ENCODE measurements at regions not wholly inside any gene's neighbourhood (a gene's known extent, or its start where the extent isn't known, plus 50 kb on each side); places are given as distances from the start of the nearest gene placed in this dataset.
"Not testable (repeated sequence)": the region's sequence is repeated elsewhere in the genome, so short reads cannot be mapped to it uniquely, and the experiment has no call there.

DNA sequence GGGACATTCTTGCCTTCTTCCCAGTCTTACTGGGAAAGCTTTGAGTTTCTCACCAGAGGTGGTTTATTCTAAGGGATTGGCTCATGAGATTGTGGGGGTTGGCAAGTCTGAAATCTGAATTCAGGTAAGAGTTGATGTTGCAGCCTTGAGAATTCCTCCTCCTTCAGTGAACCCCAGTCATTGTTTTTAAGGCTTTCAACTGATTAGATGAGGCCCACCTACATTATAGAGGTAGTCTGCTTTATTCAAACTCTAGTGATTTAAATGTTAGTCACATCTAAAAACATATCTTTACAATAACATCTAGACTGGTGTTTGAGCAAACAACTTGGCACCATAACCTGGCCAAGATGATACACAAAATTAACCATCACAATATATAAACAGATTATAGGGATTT lies 156.5 kb upstream of the MED14 start:
- DNase-seq, result no peak

- no peak for DNase-seq
These were observed 158.0 kb upstream of the MED14 start for GRCh38 chrX:40893251-40893910.

- no peak for DNase-seq
These were observed 159.9 kb upstream of the MED14 start for GRCh38 chrX:40895246-40895645.

GRCh38 chrX:40897718-40898270 lies 162.5 kb upstream of the MED14 start:
- no peak for DNase-seq

GRCh38 chrX:40904739-40905138 lies 169.4 kb upstream of the MED14 start:
- not testable (repeated sequence) for DNase-seq

- no peak for DNase-seq
These were observed 172.7 kb upstream of the MED14 start for GRCh38 chrX:40908026-40908425.

DNA sequence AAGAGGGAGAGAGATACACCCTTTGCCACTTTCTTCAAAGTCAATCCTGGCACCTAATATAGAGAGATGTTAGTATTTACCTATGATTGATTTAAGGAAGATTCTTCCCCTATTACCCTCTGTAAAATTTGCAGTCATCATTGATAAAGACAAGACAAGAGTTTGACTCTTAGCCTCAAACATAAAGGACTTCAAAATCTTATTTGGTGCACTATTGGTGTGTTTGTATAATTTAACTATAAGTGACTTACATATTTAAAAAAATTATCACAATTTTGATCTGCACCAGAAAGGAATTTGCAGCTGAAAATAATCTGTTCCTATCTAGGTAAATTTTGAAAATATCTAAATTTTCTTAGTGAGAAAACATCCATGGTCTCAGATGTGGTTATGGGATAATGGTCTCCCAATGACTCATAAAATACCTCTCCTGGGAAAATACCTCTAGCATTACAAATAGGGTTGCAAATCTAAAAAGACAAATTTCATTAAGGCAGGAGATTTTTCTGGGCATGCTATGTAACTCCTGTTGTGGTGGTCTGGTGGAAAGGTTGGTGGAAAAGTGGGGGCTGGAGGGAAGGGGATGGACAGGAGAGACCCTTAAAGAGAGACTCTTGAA lies 173.6 kb upstream of the MED14 start:
- DNase-seq, result no peak

- no peak for DNase-seq
These were observed 173.1 kb upstream of the USP9X start for GRCh38 chrX:40912166-40912565.

- no peak for DNase-seq
These were observed 172.7 kb upstream of the USP9X start for GRCh38 chrX:40912576-40912975.

GRCh38 chrX:40920351-40920750 lies 164.9 kb upstream of the USP9X start:
- no peak for DNase-seq

GRCh38 chrX:40922307-40922706 lies 162.9 kb upstream of the USP9X start:
- DNase-seq, result no peak

DNA sequence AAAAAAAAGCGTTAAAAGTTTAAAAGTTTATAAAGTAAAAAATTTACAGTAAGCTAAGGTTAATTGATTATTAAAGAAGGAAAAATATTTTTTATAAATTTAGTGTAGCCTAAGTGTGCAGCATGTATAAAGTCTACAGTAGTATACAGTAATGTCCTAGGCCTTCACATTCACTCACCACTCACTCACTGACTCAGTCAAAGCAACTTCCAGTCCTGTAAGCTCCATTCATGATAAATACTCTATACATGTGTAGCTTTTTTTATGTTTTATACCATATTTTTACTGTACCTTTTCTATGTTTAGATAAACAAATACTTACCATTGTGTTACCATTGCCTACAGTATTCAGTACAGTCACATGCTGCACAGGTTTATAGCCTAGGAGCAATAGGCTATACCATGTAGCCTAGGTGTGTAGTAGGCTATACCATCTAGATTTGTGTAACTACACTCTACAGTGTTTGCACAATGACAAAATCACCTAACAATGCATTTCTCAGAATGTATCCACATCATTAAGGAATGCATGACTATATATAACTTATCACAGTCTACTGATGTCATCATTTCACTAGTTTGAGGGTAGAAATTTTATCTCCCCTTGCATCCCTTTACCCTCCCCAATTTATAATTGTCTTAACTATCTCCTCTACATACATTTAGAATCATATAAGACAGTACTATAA lies 158.4 kb upstream of the USP9X start:
- not testable (repeated sequence) for DNase-seq

DNA sequence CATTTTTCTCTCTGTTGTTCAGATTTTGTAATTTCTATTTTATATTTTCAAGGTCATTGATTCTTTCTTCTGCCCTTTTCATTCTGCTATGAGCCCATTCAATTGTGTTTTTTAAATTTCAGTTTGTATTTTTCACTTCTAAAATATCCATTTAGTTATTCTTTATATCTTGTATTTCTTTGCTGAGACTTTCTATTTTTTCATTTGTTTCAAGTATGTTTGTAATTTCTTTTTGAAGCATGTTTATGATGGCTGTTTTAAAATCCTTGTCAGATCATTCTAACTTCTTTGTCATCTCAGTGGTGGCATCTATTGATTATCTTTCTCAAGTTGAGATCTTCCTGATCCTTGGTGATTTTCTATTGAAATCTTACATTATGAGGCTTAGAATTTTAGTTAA lies 157.2 kb upstream of the USP9X start:
- DNase-seq, result no peak

GRCh38 chrX:40931921-40932320 lies 153.3 kb upstream of the USP9X start:
- DNase-seq, result no peak

- DNase-seq, result peak in 2 of 6 experiments; percentile 21 to 28
These were observed 152.0 kb upstream of the USP9X start for GRCh38 chrX:40933132-40933705.

GRCh38 chrX:40933706-40934425 lies 151.4 kb upstream of the USP9X start:
- peak in 1 of 6 experiments; percentile 16 for DNase-seq

- no peak for DNase-seq
These were observed 148.4 kb upstream of the USP9X start for GRCh38 chrX:40936827-40937226.

DNA sequence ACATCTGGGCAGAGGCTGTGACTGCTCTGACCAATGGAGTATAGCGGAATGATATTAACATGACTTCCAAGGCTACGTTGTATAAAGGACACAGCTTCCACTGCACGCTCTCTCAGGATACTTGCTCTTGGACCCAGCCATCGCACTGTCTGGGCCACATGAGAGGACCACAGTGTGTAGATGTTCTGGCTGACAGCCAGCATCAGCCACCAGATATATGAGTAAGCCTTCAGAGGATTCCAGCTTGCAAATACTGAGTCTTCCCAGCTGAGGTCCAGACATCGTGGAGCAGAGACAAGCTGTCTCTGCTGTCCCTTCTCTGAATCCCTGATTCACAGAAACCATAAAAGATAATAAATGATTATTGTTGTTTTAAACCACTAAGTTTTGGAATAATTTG lies 146.8 kb upstream of the USP9X start:
- no peak for DNase-seq

DNA sequence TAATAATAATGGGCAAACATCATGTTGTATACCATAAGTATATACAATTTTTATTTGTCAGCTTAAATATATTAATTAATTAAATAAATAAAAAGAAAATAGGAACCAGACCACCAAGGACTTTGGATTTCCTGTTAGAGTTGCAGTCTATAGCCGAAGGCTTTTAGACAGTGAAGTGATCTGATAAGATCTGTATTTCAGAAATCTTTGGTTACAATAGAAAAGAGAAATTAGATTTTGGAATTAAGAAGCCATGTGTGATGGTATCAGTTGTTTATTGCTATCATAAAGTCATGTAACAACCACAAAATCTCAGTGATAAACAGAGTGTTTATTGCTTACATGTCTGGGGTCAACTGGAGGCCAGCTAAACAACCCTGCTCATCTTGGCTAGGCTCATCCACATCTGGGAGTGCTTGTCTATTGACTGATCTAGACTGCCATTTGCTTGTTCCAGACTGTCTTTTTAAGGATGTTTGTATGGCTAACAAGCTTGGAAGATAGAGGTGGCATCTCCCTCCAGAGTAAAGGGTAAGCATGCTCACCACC lies 142.1 kb upstream of the USP9X start:
- DNase-seq, result no peak

DNA sequence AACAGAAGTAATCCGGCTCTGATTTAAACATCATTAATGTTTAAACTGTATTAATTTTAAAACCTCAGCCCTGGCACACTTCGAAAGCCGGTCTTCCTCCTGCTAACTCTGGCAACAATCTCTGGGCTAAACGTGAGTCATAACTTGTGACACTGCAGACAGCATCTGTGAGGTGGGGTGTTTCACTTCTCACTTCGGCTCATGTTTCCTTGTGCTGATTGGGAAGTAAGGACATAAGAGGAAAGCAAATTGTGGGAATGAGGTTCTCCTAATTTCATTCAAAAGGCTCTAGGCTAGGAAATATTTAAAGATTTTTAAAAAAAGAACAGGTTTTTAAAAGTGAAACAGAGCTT lies 139.9 kb upstream of the USP9X start:
- no peak for DNase-seq

DNA sequence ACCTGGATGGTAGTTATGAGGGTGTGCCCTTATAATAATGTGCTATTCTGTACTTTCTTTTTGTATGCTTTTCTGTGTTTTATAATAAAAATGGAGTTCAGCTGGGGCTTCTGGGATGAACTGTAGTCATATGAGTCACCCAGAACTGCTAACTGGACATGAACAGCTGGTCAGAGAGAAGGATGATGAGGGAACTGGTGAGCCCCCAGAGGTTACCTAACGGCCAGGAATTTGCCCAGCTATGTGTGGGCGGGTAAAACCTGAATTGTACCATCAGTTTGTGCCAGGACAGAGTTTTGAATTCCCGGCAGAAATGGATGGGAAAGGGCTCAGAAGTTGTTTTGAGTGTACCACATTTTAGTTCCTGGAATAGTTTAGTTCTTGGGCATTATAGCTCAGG lies 138.0 kb upstream of the USP9X start:
- no peak for DNase-seq

DNA sequence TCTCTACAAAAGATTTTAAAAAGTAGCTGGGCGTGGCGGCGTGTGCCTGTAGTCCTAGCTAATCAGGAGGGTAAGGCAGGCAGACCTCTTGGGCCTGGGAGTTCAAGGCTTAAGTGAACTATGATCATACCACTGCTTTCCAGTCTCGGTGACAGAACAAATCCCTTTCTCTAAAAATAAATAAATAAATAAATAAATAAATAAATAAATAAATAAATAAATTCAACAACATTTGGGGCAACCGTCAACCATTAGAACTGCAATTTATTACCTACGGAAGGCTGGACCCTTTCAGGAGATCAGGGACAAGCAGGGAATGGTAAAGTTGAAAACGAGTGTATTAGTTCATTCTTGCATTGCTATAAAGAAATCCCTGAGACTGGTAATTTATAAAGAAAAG lies 136.2 kb upstream of the USP9X start:
- no peak for DNase-seq

- no peak for DNase-seq
These were observed 134.7 kb upstream of the USP9X start for GRCh38 chrX:40950546-40950945.
